A673 (cell line): ENCODE measurements at regions not wholly inside any gene's neighbourhood (a gene's known extent, or its start where the extent isn't known, plus 50 kb on each side); places are given as distances from the start of the nearest gene placed in this dataset.

Source experiments
- BruUV-seq: library from RNA; stranded (reverse); fragments of 400-500 nt; replicated peaks from 2 replicates; lab custom pipeline; 2021; lab: Mats Ljungman, UMichigan
- CTCF ChIA-PET: fragments of 300-600 bp; sonication (Branson Sonifier 250); formaldehyde crosslinking; loops from one replicate; lab custom pipeline; 2022; ENCODE audit warnings: antibody characterized with exemption; lab: Charles Lee
- POLR2A ChIA-PET: fragments of 300-600 bp; sonication (Branson Sonifier 250); formaldehyde crosslinking; loops from one replicate; lab custom pipeline; 2022; ENCODE audit warnings: antibody characterized with exemption; ENCODE audit not compliant: low non-redundant PET; lab: Charles Lee
- DNase-seq: peaks from one replicate; pipeline ENCODE4 v3.0.0-alpha.2; 2015; ENCODE audit warnings: low spot score
- H3K27ac ChIP-seq: fragments of 200-600 bp; sonication (generic); 2 replicates; pipeline ENCODE4 v1.5.1; 2016; ENCODE audit warnings: mixed run types, low read depth, mild to moderate bottlenecking, mixed read lengths, antibody characterized with exemption, low read length; ENCODE audit not compliant: poor library complexity, severe bottlenecking
- H3K27me3 ChIP-seq: fragments of 200-600 bp; sonication (generic); replicated peaks from 2 replicates; pipeline ENCODE4 v1.6.1; 2017; ENCODE audit warnings: mixed run types, low read depth, mild to moderate bottlenecking, mixed read lengths, antibody characterized with exemption, low read length; ENCODE audit not compliant: insufficient read depth, poor library complexity
- H3K36me3 ChIP-seq: fragments of 200-600 bp; sonication (generic); 2 replicates; pipeline ENCODE4 v1.6.1; 2016; ENCODE audit warnings: mixed run types, mild to moderate bottlenecking, mixed read lengths, antibody characterized with exemption, low read length; ENCODE audit not compliant: insufficient read depth, poor library complexity, severe bottlenecking
- H3K4me1 ChIP-seq: fragments of 200-600 bp; sonication (generic); 2 replicates; pipeline ENCODE4 v1.6.1; 2017; ENCODE audit warnings: mixed run types, mild to moderate bottlenecking, mixed read lengths, antibody characterized with exemption, low read length; ENCODE audit not compliant: insufficient read depth, poor library complexity, severe bottlenecking
- H3K4me3 ChIP-seq: fragments of 200-600 bp; sonication (generic); 2 replicates; pipeline ENCODE4 v1.5.1; 2016; ENCODE audit warnings: low read depth, mixed run types, mild to moderate bottlenecking, mixed read lengths, low read length; ENCODE audit not compliant: poor library complexity, severe bottlenecking
- H3K9me3 ChIP-seq: fragments of 200-600 bp; sonication (generic); 2 replicates; pipeline ENCODE4 v1.6.1; 2016; ENCODE audit warnings: mixed run types, low read depth, mild to moderate bottlenecking, mixed read lengths, antibody characterized with exemption, low read length; ENCODE audit not compliant: poor library complexity, severe bottlenecking
- EZH2 ChIP-seq: fragments of 200-600 bp; sonication (generic); IDR thresholded peaks from 2 replicates; pipeline ENCODE4 v1.6.1; 2017; ENCODE audit warnings: borderline replicate concordance, low read depth, mild to moderate bottlenecking, mixed read lengths, antibody characterized with exemption, low read length; ENCODE audit not compliant: poor library complexity, severe bottlenecking
- intact Hi-C: fragments of 100-400 bp; cut with micrococcal nuclease; formaldehyde crosslinking; loops from one replicate; pipeline ENCODE4 v1.10.0; 2022; ENCODE audit not compliant: unreplicated experiment
- TF ChIP-seq, protein P1 (sequence below): fragments of 300-800, 200-600 bp; sonication (generic); conservative IDR thresholded peaks from 2 replicates; pipeline ENCODE4 v1.5.1; 2017; ENCODE audit warnings: low read depth, mild to moderate bottlenecking, antibody characterized with exemption, low read length, moderate library complexity, mixed read lengths

DNA sequence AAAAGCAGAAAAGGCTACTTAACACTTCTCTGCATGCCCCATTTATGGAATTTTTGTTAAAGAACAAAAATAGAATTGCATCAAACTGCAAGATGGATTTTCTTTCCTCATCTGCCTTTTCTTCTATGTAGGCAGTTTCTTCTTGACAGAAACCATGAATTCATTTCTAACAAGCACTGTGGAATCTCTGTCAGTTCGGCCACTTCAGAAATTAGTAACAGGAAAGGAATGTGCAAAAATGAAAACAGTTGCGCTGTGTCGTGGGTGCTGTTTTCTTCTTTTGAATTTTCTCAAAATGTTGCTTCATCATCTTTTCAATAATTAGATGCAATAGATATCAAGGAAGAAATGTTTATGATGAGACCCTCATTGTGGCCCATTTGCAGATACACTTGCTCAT, 151.6 kb downstream of the FOXB1 start:
- H3K27me3 ChIP-seq, result peaks cover 32% of the 10 kb centered on the region
- ChIA-PET CTCF (no interaction called here), POLR2A (no interaction called here)
- H3K27ac ChIP-seq, result no peak overlapping the region
- no peak for DNase-seq
- TF ChIP-seq EZH2, result no peak
- TF ChIP-seq, protein P1, sequence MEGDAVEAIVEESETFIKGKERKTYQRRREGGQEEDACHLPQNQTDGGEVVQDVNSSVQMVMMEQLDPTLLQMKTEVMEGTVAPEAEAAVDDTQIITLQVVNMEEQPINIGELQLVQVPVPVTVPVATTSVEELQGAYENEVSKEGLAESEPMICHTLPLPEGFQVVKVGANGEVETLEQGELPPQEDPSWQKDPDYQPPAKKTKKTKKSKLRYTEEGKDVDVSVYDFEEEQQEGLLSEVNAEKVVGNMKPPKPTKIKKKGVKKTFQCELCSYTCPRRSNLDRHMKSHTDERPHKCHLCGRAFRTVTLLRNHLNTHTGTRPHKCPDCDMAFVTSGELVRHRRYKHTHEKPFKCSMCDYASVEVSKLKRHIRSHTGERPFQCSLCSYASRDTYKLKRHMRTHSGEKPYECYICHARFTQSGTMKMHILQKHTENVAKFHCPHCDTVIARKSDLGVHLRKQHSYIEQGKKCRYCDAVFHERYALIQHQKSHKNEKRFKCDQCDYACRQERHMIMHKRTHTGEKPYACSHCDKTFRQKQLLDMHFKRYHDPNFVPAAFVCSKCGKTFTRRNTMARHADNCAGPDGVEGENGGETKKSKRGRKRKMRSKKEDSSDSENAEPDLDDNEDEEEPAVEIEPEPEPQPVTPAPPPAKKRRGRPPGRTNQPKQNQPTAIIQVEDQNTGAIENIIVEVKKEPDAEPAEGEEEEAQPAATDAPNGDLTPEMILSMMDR, result no peak
- H3K36me3 ChIP-seq, result no peaks in the 10 kb centered on the region
- intact Hi-C loops, result no loop called here
- H3K9me3 ChIP-seq, result no peaks in the 10 kb centered on the region
- H3K4me3 ChIP-seq, result no peak overlapping the region
- no TSS peak for BruUV-seq
- H3K4me1 ChIP-seq, result no peaks in the 10 kb centered on the region

- Histone ChIP-seq H3K4me1 (no peaks in the 10 kb centered on the region), H3K4me3 (no peak overlapping the region), H3K27me3 (peaks cover 29% of the 10 kb centered on the region), H3K36me3 (no peaks in the 10 kb centered on the region), H3K9me3 (no peaks in the 10 kb centered on the region), H3K27ac (no peak overlapping the region)
- TF ChIP-seq, protein P1, result no peak
- no peak for TF ChIP-seq EZH2
- CTCF ChIA-PET, result no interaction called here
- intact Hi-C loops, result no loop called here
- DNase-seq, result no peak
- POLR2A ChIA-PET, result no interaction called here
- BruUV-seq, result no TSS peak
Observed at GRCh38 chr15:60160909-60161308, 156.8 kb downstream of the FOXB1 start.

DNA sequence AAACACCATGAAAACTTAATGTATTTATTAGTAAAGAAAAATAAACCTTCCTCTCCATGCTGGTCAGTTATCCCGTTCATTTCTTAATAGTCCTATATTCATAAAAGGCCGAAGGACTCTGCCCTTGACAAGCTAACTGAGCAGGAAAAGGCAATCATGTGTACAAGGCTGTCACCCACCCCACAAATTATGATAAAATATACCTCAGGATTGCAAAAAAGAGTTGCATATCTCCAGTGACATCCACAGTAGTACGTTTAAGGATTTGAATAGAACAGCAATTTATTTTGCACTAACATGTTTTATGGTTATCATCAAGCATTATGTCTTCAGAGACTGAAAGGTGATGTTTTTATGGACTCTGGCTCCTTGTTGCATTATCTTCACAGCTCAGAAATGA, 157.6 kb downstream of the FOXB1 start:
- CTCF ChIA-PET, result no interaction called here
- no peaks in the 10 kb centered on the region for H3K9me3 ChIP-seq
- intact Hi-C loops, result no loop called here
- POLR2A ChIA-PET, result no interaction called here
- no TSS peak for BruUV-seq
- H3K4me1 ChIP-seq, result no peaks in the 10 kb centered on the region
- H3K4me3 ChIP-seq, result no peak overlapping the region
- no peak overlapping the region for H3K27ac ChIP-seq
- no peak for DNase-seq
- H3K36me3 ChIP-seq, result no peaks in the 10 kb centered on the region
- no peak for TF ChIP-seq EZH2
- TF ChIP-seq, protein P1, result no peak
- H3K27me3 ChIP-seq, result peaks cover 28% of the 10 kb centered on the region
